HepG2 (cell line): ENCODE measurements at regions not wholly inside any gene's neighbourhood (a gene's known extent, or its start where the extent isn't known, plus 50 kb on each side); places are given as distances from the start of the nearest gene placed in this dataset.
A peak's percentile ranks its signal among the peaks of the same experiment; 100 is the strongest.

Experiments used
- CTCF ChIP-seq: sonication (generic); formaldehyde crosslinking; IDR thresholded peaks from 2 replicates; pipeline ENCODE4 v1.5.0; 2020; ENCODE audit warnings: mild to moderate bottlenecking, missing genetic modification reagents, moderate library complexity
- DNMT1 ChIP-seq: sonication (generic); formaldehyde crosslinking; IDR thresholded peaks from 2 replicates; pipeline ENCODE4 v1.5.1; 2020; ENCODE audit warnings: mild to moderate bottlenecking, missing genetic modification reagents
- RBM22 ChIP-seq: fragments of 200-400 bp; formaldehyde crosslinking; optimal IDR thresholded peaks from 2 replicates; pipeline ENCODE3; 2017; ENCODE audit warnings: mild to moderate bottlenecking, low read length, moderate library complexity
- SMC3 ChIP-seq: IDR thresholded peaks from 2 replicates; pipeline ENCODE4 v1.6.1; 2011; ENCODE audit warnings: low read length, improper control_type of control experiment
- SSRP1 ChIP-seq: IDR thresholded peaks from 2 replicates; pipeline ENCODE4 v1.6.1; 2016; ENCODE audit warnings: control low read depth
- STAG1 ChIP-seq: sonication (generic); formaldehyde crosslinking; IDR thresholded peaks from 2 replicates; pipeline ENCODE4 v1.4.0; 2020; ENCODE audit warnings: missing genetic modification reagents
- ZNF556 ChIP-seq: sonication (generic); formaldehyde crosslinking; IDR thresholded peaks from 2 replicates; pipeline ENCODE4 v1.4.0; 2020; ENCODE audit warnings: mild to moderate bottlenecking, missing genetic modification reagents, borderline replicate concordance
- ZNF569 ChIP-seq: sonication (generic); formaldehyde crosslinking; IDR thresholded peaks from 2 replicates; pipeline ENCODE4 v1.5.0; 2020; ENCODE audit warnings: mild to moderate bottlenecking, missing genetic modification reagents, moderate library complexity, borderline replicate concordance
- ZNF879 ChIP-seq: sonication (generic); formaldehyde crosslinking; IDR thresholded peaks from 2 replicates; pipeline ENCODE4 v1.8.1; 2023; ENCODE audit warnings: missing genetic modification reagents
- TF ChIP-seq, protein P1 (sequence below): sonication (generic); formaldehyde crosslinking; IDR thresholded peaks from 2 replicates; pipeline ENCODE4 v1.5.0; 2020; ENCODE audit warnings: mild to moderate bottlenecking, missing genetic modification reagents
- TF ChIP-seq, protein P2 (sequence below): IDR thresholded peaks from 2 replicates; pipeline ENCODE4 v1.6.1; 2016; ENCODE audit warnings: mild to moderate bottlenecking

DNA sequence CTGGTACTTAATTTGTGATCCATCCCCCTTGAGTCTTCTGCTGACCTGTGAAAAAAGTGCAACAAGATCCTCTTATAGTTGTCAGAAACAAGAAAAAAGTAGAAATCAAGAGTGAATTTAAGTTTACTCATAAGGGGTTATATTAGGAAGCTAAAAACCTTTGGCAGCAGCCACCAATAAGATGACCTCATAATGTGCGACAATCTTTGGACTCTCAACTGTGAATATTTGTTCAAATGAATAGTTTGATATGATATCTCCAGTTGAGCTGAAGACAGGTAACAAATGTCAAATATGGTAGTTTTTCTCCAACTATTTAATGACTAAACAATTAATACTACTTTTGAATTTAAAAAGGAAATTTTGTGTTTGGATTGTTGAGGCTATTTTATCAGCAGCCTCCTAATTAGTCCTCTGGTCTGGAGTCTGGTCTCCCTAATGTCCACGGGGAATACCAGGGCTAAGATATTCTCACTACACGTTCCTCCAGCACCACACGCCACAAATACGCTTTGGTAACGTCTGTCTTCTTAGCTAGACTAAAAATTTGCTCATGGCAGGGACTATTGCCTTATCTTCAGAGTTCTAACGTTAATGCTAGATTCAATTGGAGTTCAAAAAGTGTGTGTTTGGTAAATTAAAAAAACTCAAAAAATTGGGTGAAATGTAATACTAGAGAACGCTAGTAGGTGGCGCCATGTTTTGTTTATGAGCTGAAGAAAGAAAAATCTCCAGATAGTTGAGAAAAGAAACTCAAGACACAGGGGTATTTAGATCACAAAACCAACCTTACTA lies 51.0 kb upstream of the PDX1 start (continued):
- TF ChIP-seq ZNF569 (CRISPR knock-in tag) (no peak), CTCF (CRISPR knock-in tag) (peak; percentile 48; the same call in 1 of the 2 replicates), SSRP1 (CRISPR knock-in tag) (no peak), SMC3 (peak; percentile 65), DNMT1 (CRISPR knock-in tag) (no peak), ZNF556 (no peak), RBM22 (no peak), ZNF879 (CRISPR knock-in tag) (no peak), STAG1 (CRISPR knock-in tag) (peak; percentile 51; the same call in 1 of the 2 replicates)
- TF ChIP-seq, protein P1, sequence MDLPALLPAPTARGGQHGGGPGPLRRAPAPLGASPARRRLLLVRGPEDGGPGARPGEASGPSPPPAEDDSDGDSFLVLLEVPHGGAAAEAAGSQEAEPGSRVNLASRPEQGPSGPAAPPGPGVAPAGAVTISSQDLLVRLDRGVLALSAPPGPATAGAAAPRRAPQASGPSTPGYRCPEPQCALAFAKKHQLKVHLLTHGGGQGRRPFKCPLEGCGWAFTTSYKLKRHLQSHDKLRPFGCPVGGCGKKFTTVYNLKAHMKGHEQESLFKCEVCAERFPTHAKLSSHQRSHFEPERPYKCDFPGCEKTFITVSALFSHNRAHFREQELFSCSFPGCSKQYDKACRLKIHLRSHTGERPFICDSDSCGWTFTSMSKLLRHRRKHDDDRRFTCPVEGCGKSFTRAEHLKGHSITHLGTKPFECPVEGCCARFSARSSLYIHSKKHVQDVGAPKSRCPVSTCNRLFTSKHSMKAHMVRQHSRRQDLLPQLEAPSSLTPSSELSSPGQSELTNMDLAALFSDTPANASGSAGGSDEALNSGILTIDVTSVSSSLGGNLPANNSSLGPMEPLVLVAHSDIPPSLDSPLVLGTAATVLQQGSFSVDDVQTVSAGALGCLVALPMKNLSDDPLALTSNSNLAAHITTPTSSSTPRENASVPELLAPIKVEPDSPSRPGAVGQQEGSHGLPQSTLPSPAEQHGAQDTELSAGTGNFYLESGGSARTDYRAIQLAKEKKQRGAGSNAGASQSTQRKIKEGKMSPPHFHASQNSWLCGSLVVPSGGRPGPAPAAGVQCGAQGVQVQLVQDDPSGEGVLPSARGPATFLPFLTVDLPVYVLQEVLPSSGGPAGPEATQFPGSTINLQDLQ (CRISPR knock-in tag), result no peak
- TF ChIP-seq, protein P2, sequence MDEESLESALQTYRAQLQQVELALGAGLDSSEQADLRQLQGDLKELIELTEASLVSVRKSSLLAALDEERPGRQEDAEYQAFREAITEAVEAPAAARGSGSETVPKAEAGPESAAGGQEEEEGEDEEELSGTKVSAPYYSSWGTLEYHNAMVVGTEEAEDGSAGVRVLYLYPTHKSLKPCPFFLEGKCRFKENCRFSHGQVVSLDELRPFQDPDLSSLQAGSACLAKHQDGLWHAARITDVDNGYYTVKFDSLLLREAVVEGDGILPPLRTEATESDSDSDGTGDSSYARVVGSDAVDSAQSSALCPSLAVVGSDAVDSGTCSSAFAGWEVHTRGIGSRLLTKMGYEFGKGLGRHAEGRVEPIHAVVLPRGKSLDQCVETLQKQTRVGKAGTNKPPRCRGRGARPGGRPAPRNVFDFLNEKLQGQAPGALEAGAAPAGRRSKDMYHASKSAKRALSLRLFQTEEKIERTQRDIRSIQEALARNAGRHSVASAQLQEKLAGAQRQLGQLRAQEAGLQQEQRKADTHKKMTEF (CRISPR knock-in tag), result no peak
